HL-60 (cell line): ENCODE measurements at regions not wholly inside any gene's neighbourhood (a gene's known extent, or its start where the extent isn't known, plus 50 kb on each side); places are given as distances from the start of the nearest gene placed in this dataset.

Experiments used
- GABPA ChIP-seq: IDR thresholded peaks from 2 replicates; pipeline ENCODE4 v1.6.1; 2012; ENCODE audit warnings: low read depth
- POLR2AphosphoS5 ChIP-seq: IDR thresholded peaks from 2 replicates; pipeline ENCODE4 v1.6.1; 2012; ENCODE audit warnings: low read depth
- TF ChIP-seq, protein P1 (sequence below): IDR thresholded peaks from one replicate; pipeline ENCODE4 v1.5.1; 2011; ENCODE audit warnings: low read length, control low read depth, inconsistent platforms; ENCODE audit not compliant: insufficient read depth

DNA sequence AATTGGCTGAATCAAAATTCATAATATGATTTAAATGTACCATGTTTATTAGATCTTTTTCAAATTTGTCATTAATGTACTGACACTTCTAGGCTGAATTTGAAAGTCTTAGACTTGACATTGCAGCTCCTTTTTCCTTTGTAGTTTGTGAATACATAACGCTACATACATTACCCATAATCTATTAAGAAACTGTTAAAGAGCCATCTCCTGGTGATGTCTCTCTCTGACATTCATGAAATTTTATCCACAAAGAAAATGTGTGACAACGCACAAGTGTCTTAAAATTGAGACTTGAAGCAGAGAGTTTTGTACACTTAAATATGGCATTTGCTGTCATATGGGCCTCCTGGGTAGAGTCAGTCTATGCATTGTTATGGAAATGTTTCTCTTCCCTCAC lies 320.2 kb upstream of the ARGLU1 start:
- TF ChIP-seq GABPA (no peak), POLR2AphosphoS5 (no peak)
- TF ChIP-seq, protein P1, sequence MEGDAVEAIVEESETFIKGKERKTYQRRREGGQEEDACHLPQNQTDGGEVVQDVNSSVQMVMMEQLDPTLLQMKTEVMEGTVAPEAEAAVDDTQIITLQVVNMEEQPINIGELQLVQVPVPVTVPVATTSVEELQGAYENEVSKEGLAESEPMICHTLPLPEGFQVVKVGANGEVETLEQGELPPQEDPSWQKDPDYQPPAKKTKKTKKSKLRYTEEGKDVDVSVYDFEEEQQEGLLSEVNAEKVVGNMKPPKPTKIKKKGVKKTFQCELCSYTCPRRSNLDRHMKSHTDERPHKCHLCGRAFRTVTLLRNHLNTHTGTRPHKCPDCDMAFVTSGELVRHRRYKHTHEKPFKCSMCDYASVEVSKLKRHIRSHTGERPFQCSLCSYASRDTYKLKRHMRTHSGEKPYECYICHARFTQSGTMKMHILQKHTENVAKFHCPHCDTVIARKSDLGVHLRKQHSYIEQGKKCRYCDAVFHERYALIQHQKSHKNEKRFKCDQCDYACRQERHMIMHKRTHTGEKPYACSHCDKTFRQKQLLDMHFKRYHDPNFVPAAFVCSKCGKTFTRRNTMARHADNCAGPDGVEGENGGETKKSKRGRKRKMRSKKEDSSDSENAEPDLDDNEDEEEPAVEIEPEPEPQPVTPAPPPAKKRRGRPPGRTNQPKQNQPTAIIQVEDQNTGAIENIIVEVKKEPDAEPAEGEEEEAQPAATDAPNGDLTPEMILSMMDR, result no peak
